SK-N-SH (cell line): ENCODE measurements at regions not wholly inside any gene's neighbourhood (a gene's known extent, or its start where the extent isn't known, plus 50 kb on each side); places are given as distances from the start of the nearest gene placed in this dataset.

ENCODE experiments used
- CTCF ChIA-PET: fragments of 300-600, 350-600 bp; formaldehyde crosslinking; extraction: SDS; loops from one replicate; lab custom pipeline; 2021; lab: Yijun Ruan, JAX
- POLR2A ChIA-PET: fragments of 350-600 bp; sonication (Branson Sonifier 250); formaldehyde crosslinking; extraction: SDS; loops from one replicate; lab custom pipeline; 2020; ENCODE audit warnings: antibody characterized with exemption, inconsistent platforms; lab: Yijun Ruan, JAX
- DNase-seq: peaks from one replicate; pipeline ENCODE4 v3.0.0; 2012
- H2AFZ ChIP-seq: fragments of 200-600 bp; sonication (generic); 2 replicates; pipeline ENCODE4 v1.8.1; 2016; ENCODE audit warnings: antibody characterized with exemption, mild to moderate bottlenecking, low read depth
- H3F3A ChIP-seq: fragments of 200-600 bp; sonication (generic); replicated peaks from 2 replicates; pipeline ENCODE3; 2016; ENCODE audit warnings: antibody characterized with exemption, mild to moderate bottlenecking; ENCODE audit not compliant: insufficient read depth
- H3K27ac ChIP-seq, 2 experiments: fragments of 200-500 bp in 1 of 2; fragments of 200-600 bp in 1 of 2; sonication (Bioruptor generic) in 1 of 2; sonication (generic), shearing (Covaris generic) in 1 of 2; 2 replicates each; pipeline versions ENCODE4 v1.5.1 to v1.6.1; 2014 to 2016; ENCODE audit warnings: low read depth in 2 of 2, inconsistent platforms in 1 of 2, low read length in 1 of 2, mild to moderate bottlenecking in 1 of 2, mixed read lengths in 1 of 2
- H3K27me3 ChIP-seq: fragments of 200-600 bp; sonication (generic), shearing (Covaris generic); 2 replicates; pipeline ENCODE4 v1.6.1; 2016; ENCODE audit warnings: mixed run types; ENCODE audit not compliant: insufficient read depth
- H3K36me3 ChIP-seq, 2 experiments: fragments of 200-500 bp in 1 of 2; fragments of 200-600 bp in 1 of 2; sonication (Bioruptor generic) in 1 of 2; sonication (generic) in 1 of 2; replicated peaks in 1 of 2; 2 replicates each; pipeline versions ENCODE3 to v1.5.1; 2014 to 2016; ENCODE audit warnings: low read length in 1 of 2, mild to moderate bottlenecking in 1 of 2; ENCODE audit not compliant: insufficient read depth in 2 of 2, control insufficient read depth in 1 of 2
- H3K4me1 ChIP-seq, 2 experiments: fragments of 200-500 bp in 1 of 2; fragments of 200-600 bp in 1 of 2; sonication (Bioruptor generic) in 1 of 2; sonication (generic), shearing (Covaris generic) in 1 of 2; 2 replicates each; pipeline versions ENCODE4 v1.5.1 to v1.6.1; 2014 to 2016; ENCODE audit warnings: low read depth in 1 of 2, low read length in 1 of 2, mixed run types in 1 of 2; ENCODE audit not compliant: insufficient read depth in 2 of 2, control insufficient read depth in 1 of 2
- H3K4me2 ChIP-seq: fragments of 200-600 bp; sonication (generic), shearing (Covaris generic); 2 replicates; pipeline ENCODE4 v1.6.1; 2017; ENCODE audit warnings: mixed run types
- H3K4me3 ChIP-seq, 2 experiments: fragments of 200-500 bp in 1 of 2; fragments of 200-600 bp in 1 of 2; sonication (Bioruptor generic) in 1 of 2; sonication (generic), shearing (Covaris generic) in 1 of 2; 2 replicates each; pipeline versions ENCODE4 v1.5.1 to v1.8.1; 2014 to 2016; ENCODE audit warnings: low read depth in 2 of 2, inconsistent platforms in 1 of 2, low read length in 1 of 2, mild to moderate bottlenecking in 1 of 2, mixed read lengths in 1 of 2, moderate library complexity in 1 of 2
- H3K79me2 ChIP-seq: fragments of 200-600 bp; sonication (generic); 2 replicates; pipeline ENCODE4 v1.8.1; 2017; ENCODE audit warnings: mild to moderate bottlenecking; ENCODE audit not compliant: insufficient read depth
- H3K9ac ChIP-seq: fragments of 200-600 bp; sonication (generic); 2 replicates; pipeline ENCODE4 v1.6.1; 2017; ENCODE audit warnings: mixed run types
- H3K9me2 ChIP-seq: fragments of 200-600 bp; sonication (generic); 2 replicates; pipeline ENCODE4 v1.6.1; 2017; ENCODE audit warnings: mixed run types
- H3K9me3 ChIP-seq: fragments of 200-600 bp; sonication (generic); 2 replicates; pipeline ENCODE4 v1.6.1; 2017; ENCODE audit warnings: mixed run types, mild to moderate bottlenecking, moderate library complexity
- H4K20me1 ChIP-seq: fragments of 200-600 bp; sonication (generic); 2 replicates; pipeline ENCODE4 v1.6.1; 2017; ENCODE audit warnings: mild to moderate bottlenecking, mixed run types; ENCODE audit not compliant: insufficient read depth
- NFIC ChIP-seq: IDR thresholded peaks from 2 replicates; pipeline ENCODE4 v1.4.0; 2012; ENCODE audit warnings: borderline replicate concordance
- PBX3 ChIP-seq: IDR thresholded peaks from 2 replicates; pipeline ENCODE4; 2012
- POLR2AphosphoS5 ChIP-seq: IDR thresholded peaks from 2 replicates; pipeline ENCODE4 v1.6.1; 2012; ENCODE audit warnings: low read depth, low read length
- RCOR1 ChIP-seq: fragments of 150-350 bp; IDR thresholded peaks from 2 replicates; pipeline ENCODE4 v1.6.1; 2017; ENCODE audit warnings: antibody characterized with exemption, low read length
- REST ChIP-seq: IDR thresholded peaks from 2 replicates; pipeline ENCODE4 v1.6.1; 2012; ENCODE audit warnings: mild to moderate bottlenecking, low read depth, low read length, moderate library complexity
- TEAD4 ChIP-seq: IDR thresholded peaks from 2 replicates; pipeline ENCODE4 v1.4.0; 2012; ENCODE audit warnings: mild to moderate bottlenecking, borderline replicate concordance; ENCODE audit not compliant: insufficient read depth
- WGBS: methylation state at CpG from one replicate; pipeline ENCODE4 v1.1.6; 2017; ENCODE audit warnings: low lambda C conversion rate; 5-methylcytosine and 5-hydroxymethylcytosine counted together
- TF ChIP-seq, protein P1 (sequence below): IDR thresholded peaks from 2 replicates; pipeline ENCODE4 v1.4.0; 2012; ENCODE audit warnings: low read depth, borderline replicate concordance
- TF ChIP-seq, protein P2 (sequence below): fragments of 150-350 bp; IDR thresholded peaks from 2 replicates; pipeline ENCODE4 v1.6.1; 2017; ENCODE audit warnings: antibody characterized with exemption, low read length, low read depth, borderline replicate concordance

DNA sequence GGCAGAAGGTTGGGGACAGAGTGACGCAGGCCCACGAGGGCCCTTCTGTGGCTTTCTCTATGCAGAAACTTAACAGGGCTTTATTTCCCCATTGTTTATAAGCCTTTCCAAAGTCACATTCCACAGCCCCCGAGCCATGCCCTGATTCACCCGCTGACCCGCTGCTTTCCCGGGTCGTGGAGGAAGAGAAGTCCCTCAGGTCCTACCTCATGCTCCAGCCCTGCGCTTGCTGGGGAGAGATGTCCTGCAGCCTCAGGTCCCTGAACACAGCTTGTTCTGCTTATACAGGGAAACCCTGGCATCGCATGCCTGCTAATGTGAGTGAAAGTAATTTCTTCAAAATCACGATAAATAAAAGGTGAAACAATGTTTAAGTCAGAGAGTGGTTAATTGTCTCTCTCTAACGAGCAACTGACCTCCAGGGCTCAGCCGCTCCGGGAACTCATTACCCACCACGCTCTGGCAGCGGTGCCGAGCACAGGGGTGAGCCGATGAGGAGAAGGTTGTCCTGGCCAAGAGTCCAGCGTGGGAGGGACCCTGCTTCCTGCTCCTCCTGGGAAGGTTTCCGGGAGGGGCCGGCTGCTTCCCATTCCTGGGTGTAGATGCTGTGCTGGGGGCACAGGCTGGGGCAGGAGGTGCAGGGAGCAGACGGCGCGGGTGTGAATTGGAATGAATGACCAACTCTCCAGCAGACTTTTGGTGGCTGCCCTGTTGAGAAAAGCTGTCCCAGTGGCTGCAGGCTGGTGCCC is 595.2 kb downstream of the BRD1 start:
- Histone ChIP-seq H3K4me3 (no peak overlapping the region), H3K9ac (no peak overlapping the region), H3K36me3 (no peaks in the 10 kb centered on the region), H3K27me3 (no peaks in the 10 kb centered on the region; the same call in 1 of the 2 replicates), H3F3A (no peaks in the 10 kb centered on the region), H3K4me2 (no peak overlapping the region), H4K20me1 (no peaks in the 10 kb centered on the region), H3K4me1 (no peaks in the 10 kb centered on the region; a peak in 1 of 4 replicates), H3K27ac (no peak overlapping the region), H3K79me2 (no peaks in the 10 kb centered on the region), H3K9me3 (no peaks in the 10 kb centered on the region), H2AFZ (no peak overlapping the region), H3K9me2 (no peaks in the 10 kb centered on the region)
- ChIA-PET POLR2A (no interaction called here), CTCF (interaction anchor here (0.6 to 1.0 kb wide), 2 partner anchors 16 to 218 kb away, joined by 3 read pairs; no protein-coding TSS in a partner anchor)
- DNase-seq, result no peak
- WGBS, result 29% methylated on average over 18 of the region's 23 CpGs
- TF ChIP-seq TEAD4 (no peak), RCOR1 (no peak), POLR2AphosphoS5 (no peak)
- TF ChIP-seq, protein P1, sequence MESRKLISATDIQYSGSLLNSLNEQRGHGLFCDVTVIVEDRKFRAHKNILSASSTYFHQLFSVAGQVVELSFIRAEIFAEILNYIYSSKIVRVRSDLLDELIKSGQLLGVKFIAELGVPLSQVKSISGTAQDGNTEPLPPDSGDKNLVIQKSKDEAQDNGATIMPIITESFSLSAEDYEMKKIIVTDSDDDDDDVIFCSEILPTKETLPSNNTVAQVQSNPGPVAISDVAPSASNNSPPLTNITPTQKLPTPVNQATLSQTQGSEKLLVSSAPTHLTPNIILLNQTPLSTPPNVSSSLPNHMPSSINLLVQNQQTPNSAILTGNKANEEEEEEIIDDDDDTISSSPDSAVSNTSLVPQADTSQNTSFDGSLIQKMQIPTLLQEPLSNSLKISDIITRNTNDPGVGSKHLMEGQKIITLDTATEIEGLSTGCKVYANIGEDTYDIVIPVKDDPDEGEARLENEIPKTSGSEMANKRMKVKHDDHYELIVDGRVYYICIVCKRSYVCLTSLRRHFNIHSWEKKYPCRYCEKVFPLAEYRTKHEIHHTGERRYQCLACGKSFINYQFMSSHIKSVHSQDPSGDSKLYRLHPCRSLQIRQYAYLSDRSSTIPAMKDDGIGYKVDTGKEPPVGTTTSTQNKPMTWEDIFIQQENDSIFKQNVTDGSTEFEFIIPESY, result no peak

GRCh38 chr22:49230194-49230577 is 597.5 kb downstream of the BRD1 start:
- 0% methylated on average over 1 of the region's 3 CpGs for WGBS
- no peak overlapping the region for H2AFZ ChIP-seq

More at GRCh38 chr22:49230194-49230577, 597.5 kb downstream of the BRD1 start:
- H3K79me2 ChIP-seq, result no peaks in the 10 kb centered on the region
- H3K27ac ChIP-seq, result no peak overlapping the region
- no peaks in the 10 kb centered on the region for H4K20me1 ChIP-seq
- no peak overlapping the region for H3K4me2 ChIP-seq
- POLR2A ChIA-PET, result no interaction called here
- no peak overlapping the region for H3K9ac ChIP-seq
- H3K36me3 ChIP-seq, result no peaks in the 10 kb centered on the region
- no peaks in the 10 kb centered on the region for H3K9me3 ChIP-seq
- H3K27me3 ChIP-seq, result no peaks in the 10 kb centered on the region
- DNase-seq, result no peak
- CTCF ChIA-PET, result no interaction called here
- no peaks in the 10 kb centered on the region for H3K9me2 ChIP-seq
- H3K4me1 ChIP-seq, result no peaks in the 10 kb centered on the region; a peak in 1 of 4 replicates
- no peak overlapping the region for H3K4me3 ChIP-seq
- H3F3A ChIP-seq, result no peaks in the 10 kb centered on the region
- TF ChIP-seq REST (peak; percentile 89), PBX3 (no peak), NFIC (no peak), POLR2AphosphoS5 (no peak)
- TF ChIP-seq, protein P2, sequence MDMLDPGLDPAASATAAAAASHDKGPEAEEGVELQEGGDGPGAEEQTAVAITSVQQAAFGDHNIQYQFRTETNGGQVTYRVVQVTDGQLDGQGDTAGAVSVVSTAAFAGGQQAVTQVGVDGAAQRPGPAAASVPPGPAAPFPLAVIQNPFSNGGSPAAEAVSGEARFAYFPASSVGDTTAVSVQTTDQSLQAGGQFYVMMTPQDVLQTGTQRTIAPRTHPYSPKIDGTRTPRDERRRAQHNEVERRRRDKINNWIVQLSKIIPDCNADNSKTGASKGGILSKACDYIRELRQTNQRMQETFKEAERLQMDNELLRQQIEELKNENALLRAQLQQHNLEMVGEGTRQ, result no peak
